ENCODE measurements at regions not wholly inside any gene's neighbourhood (a gene's known extent, or its start where the extent isn't known, plus 50 kb on each side); places are given as distances from the start of the nearest gene placed in this dataset.

- TF ChIP-seq, protein P1, sequence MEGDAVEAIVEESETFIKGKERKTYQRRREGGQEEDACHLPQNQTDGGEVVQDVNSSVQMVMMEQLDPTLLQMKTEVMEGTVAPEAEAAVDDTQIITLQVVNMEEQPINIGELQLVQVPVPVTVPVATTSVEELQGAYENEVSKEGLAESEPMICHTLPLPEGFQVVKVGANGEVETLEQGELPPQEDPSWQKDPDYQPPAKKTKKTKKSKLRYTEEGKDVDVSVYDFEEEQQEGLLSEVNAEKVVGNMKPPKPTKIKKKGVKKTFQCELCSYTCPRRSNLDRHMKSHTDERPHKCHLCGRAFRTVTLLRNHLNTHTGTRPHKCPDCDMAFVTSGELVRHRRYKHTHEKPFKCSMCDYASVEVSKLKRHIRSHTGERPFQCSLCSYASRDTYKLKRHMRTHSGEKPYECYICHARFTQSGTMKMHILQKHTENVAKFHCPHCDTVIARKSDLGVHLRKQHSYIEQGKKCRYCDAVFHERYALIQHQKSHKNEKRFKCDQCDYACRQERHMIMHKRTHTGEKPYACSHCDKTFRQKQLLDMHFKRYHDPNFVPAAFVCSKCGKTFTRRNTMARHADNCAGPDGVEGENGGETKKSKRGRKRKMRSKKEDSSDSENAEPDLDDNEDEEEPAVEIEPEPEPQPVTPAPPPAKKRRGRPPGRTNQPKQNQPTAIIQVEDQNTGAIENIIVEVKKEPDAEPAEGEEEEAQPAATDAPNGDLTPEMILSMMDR (IDR thresholded peaks at IDR 0.05; ENCODE audit: poor library complexity, severe bottlenecking): no peak
- TF ChIP-seq RAD21 (conservative IDR thresholded peaks at IDR 0.05): no peak
- Histone ChIP-seq H3K27ac (ENCODE audit: low read length) (no peak overlapping the region), H3K4me3 (ENCODE audit: low read length) (no peak overlapping the region), H3K36me3 (ENCODE audit: insufficient read depth, low read length) (no peaks in the 10 kb centered on the region), H3K9me3 (ENCODE audit: low read length) (no peaks in the 10 kb centered on the region), H2AFZ (ENCODE audit: low read depth, low read length) (no peak overlapping the region), H3K9ac (ENCODE audit: low read length) (no peak overlapping the region), H3K4me2 (ENCODE audit: low read length) (no peak overlapping the region), H3K27me3 (ENCODE audit: insufficient read depth, low read depth, low read length) (no peaks in the 10 kb centered on the region), H3K9me2 (ENCODE audit: insufficient read depth, low read length) (no peaks in the 10 kb centered on the region), H3F3A (ENCODE audit: insufficient read depth, low read length, poor library complexity, severe bottlenecking) (no peaks in the 10 kb centered on the region), H3K79me2 (replicated peaks; ENCODE audit: insufficient read depth, low read length) (no peaks in the 10 kb centered on the region), H4K20me1 (ENCODE audit: insufficient read depth) (no peaks in the 10 kb centered on the region)
Measured at GRCh38 chr3:43883729-43884396, 193.1 kb downstream of the ABHD5 start.

- TF ChIP-seq EZH2 (IDR thresholded peaks at IDR 0.05; ENCODE audit: borderline replicate concordance, insufficient read depth, low read length, poor library complexity, severe bottlenecking): no peak
- TF ChIP-seq, protein P1 (IDR thresholded peaks at IDR 0.05; ENCODE audit: poor library complexity, severe bottlenecking): no peak
- no peak for TF ChIP-seq MXI1 (conservative IDR thresholded peaks at IDR 0.05; ENCODE audit: poor library complexity, severe bottlenecking)
- TF ChIP-seq POLR2AphosphoS5 (IDR thresholded peaks at IDR 0.05): no peak
- no peak for TF ChIP-seq EP300 (conservative IDR thresholded peaks at IDR 0.05; ENCODE audit: poor library complexity, severe bottlenecking)
- TF ChIP-seq TAF1 (IDR thresholded peaks at IDR 0.05; ENCODE audit: low read depth): no peak
- no peak for TF ChIP-seq RAD21 (conservative IDR thresholded peaks at IDR 0.05)
- no peak for TF ChIP-seq SMC3 (conservative IDR thresholded peaks at IDR 0.05; ENCODE audit: poor library complexity)
- TF ChIP-seq REST (IDR thresholded peaks at IDR 0.05; ENCODE audit: borderline replicate concordance): no peak
- Histone ChIP-seq H3K27me3 (ENCODE audit: insufficient read depth, low read depth, low read length) (no peaks in the 10 kb centered on the region), H3K9me2 (ENCODE audit: insufficient read depth, low read length) (no peaks in the 10 kb centered on the region)
Measured at GRCh38 chr3:43884581-43884980, 193.8 kb downstream of the ABHD5 start.

More at GRCh38 chr3:43884581-43884980, 193.8 kb downstream of the ABHD5 start:
- H3F3A ChIP-seq (ENCODE audit: insufficient read depth, low read length, poor library complexity, severe bottlenecking): no peaks in the 10 kb centered on the region
- no peak overlapping the region for H3K27ac ChIP-seq (ENCODE audit: low read length)
- no peak overlapping the region for H3K9ac ChIP-seq (ENCODE audit: low read length)
- no peaks in the 10 kb centered on the region for H4K20me1 ChIP-seq (ENCODE audit: insufficient read depth)
- H3K36me3 ChIP-seq (ENCODE audit: insufficient read depth, low read length): no peaks in the 10 kb centered on the region
- H2AFZ ChIP-seq (ENCODE audit: low read depth, low read length): no peak overlapping the region
- no peaks in the 10 kb centered on the region for H3K9me3 ChIP-seq (ENCODE audit: low read length)
- no peak overlapping the region for H3K4me2 ChIP-seq (ENCODE audit: low read length)
- no peaks in the 10 kb centered on the region for H3K79me2 ChIP-seq (replicated peaks; ENCODE audit: insufficient read depth, low read length)
- H3K4me3 ChIP-seq (ENCODE audit: low read length): no peak overlapping the region

All from neural cell (in vitro differentiated cells).